HEK293 (cell line): ENCODE measurements at regions not wholly inside any gene's neighbourhood (a gene's known extent, or its start where the extent isn't known, plus 50 kb on each side); places are given as distances from the start of the nearest gene placed in this dataset.

ENCODE experiments used
- CTCF ChIA-PET: fragments of 350-600 bp; formaldehyde crosslinking; extraction: SDS; loops from one replicate; lab custom pipeline; 2021; ENCODE audit warnings: antibody characterized with exemption; lab: Yijun Ruan, JAX
- POLR2A ChIA-PET: fragments of 300-600 bp; formaldehyde crosslinking; extraction: SDS; loops from one replicate; lab custom pipeline; 2020; ENCODE audit warnings: antibody characterized with exemption, inconsistent platforms; lab: Yijun Ruan, JAX
- H3K27ac ChIP-seq: fragments of 200-500 bp; sonication (Bioruptor generic); 2 replicates; pipeline ENCODE4 v1.5.1; 2014; ENCODE audit warnings: low read depth, low read length, control low read depth, inconsistent platforms; ENCODE audit errors: extremely low read depth
- H3K36me3 ChIP-seq, 2 experiments: fragments of 200-500 bp in 1 of 2; sonication (Bioruptor generic) in 1 of 2; 1 replicate in 1 of 2; 2 replicates in 1 of 2; pipeline ENCODE4 v1.5.1; 2014 to 2017; ENCODE audit warnings: inconsistent platforms in 2 of 2, low read length in 2 of 2; ENCODE audit not compliant: control insufficient read depth in 2 of 2, insufficient read depth in 1 of 2
- H3K4me1 ChIP-seq: fragments of 200-500 bp; sonication (Bioruptor generic); 2 replicates; pipeline ENCODE4 v1.5.1; 2014; ENCODE audit warnings: mild to moderate bottlenecking, low read length, inconsistent platforms; ENCODE audit not compliant: control insufficient read depth, insufficient read depth
- H3K4me3 ChIP-seq: 2 replicates; pipeline ENCODE4 v1.5.1; 2011; ENCODE audit warnings: low read depth, mild to moderate bottlenecking, control low read depth, low read length, moderate library complexity
- H3K9me3 ChIP-seq: fragments of 200-500 bp; sonication (Bioruptor generic); 2 replicates; pipeline ENCODE4 v1.5.1; 2014; ENCODE audit warnings: low read depth, low read length, inconsistent platforms; ENCODE audit not compliant: control insufficient read depth, insufficient read depth
- EGR2 ChIP-seq: fragments of 450-650 bp; formaldehyde crosslinking; IDR thresholded peaks from 2 replicates; pipeline ENCODE4 v1.5.1; 2016; ENCODE audit warnings: low read depth, missing biosample characterization, missing genetic modification characterization
- GLI4 ChIP-seq: fragments of 450-650 bp; formaldehyde crosslinking; IDR thresholded peaks from 2 replicates; pipeline ENCODE4 v1.5.1; 2016; ENCODE audit warnings: missing biosample characterization, missing genetic modification characterization
- GLIS2 ChIP-seq: fragments of 450-650 bp; formaldehyde crosslinking; IDR thresholded peaks from 2 replicates; pipeline ENCODE4 v1.5.1; 2016; ENCODE audit warnings: missing biosample characterization, missing genetic modification characterization
- MZF1 ChIP-seq: fragments of 450-650 bp; formaldehyde crosslinking; IDR thresholded peaks from 2 replicates; pipeline ENCODE4 v1.5.1; 2017; ENCODE audit warnings: missing biosample characterization, missing genetic modification characterization, borderline replicate concordance
- PRDM6 ChIP-seq: fragments of 450-650 bp; formaldehyde crosslinking; IDR thresholded peaks from 2 replicates; pipeline ENCODE4 v1.5.1; 2017; ENCODE audit warnings: missing biosample characterization, missing genetic modification characterization
- SETDB1 ChIP-seq: IDR thresholded peaks from one replicate; pipeline ENCODE4 v1.6.1; 2017; ENCODE audit warnings: mild to moderate bottlenecking, low read length, moderate library complexity, mixed read lengths; ENCODE audit not compliant: insufficient read length
- TSHZ1 ChIP-seq: fragments of 450-650 bp; formaldehyde crosslinking; IDR thresholded peaks from 2 replicates; pipeline ENCODE4 v1.5.1; 2016; ENCODE audit warnings: missing biosample characterization, missing genetic modification characterization, borderline replicate concordance
- ZBTB1 ChIP-seq: fragments of 450-650 bp; formaldehyde crosslinking; IDR thresholded peaks from 2 replicates; pipeline ENCODE4 v1.5.1; 2016; ENCODE audit warnings: missing biosample characterization, missing genetic modification characterization
- ZIC2 ChIP-seq: fragments of 450-650 bp; formaldehyde crosslinking; IDR thresholded peaks from 2 replicates; pipeline ENCODE4 v1.5.1; 2016; ENCODE audit warnings: missing biosample characterization, missing genetic modification characterization
- ZNF132 ChIP-seq: fragments of 450-650 bp; formaldehyde crosslinking; IDR thresholded peaks from 2 replicates; pipeline ENCODE4 v1.5.1; 2017; ENCODE audit warnings: missing biosample characterization, missing genetic modification characterization, borderline replicate concordance
- ZNF16 ChIP-seq: fragments of 450-650 bp; formaldehyde crosslinking; IDR thresholded peaks from 2 replicates; pipeline ENCODE4 v1.5.1; 2016; ENCODE audit warnings: low read depth, missing biosample characterization, missing genetic modification characterization
- ZNF266 ChIP-seq: fragments of 450-650 bp; formaldehyde crosslinking; IDR thresholded peaks from 2 replicates; pipeline ENCODE4 v1.5.1; 2016; ENCODE audit warnings: missing biosample characterization, missing genetic modification characterization, low read depth
- ZNF311 ChIP-seq: fragments of 450-650 bp; formaldehyde crosslinking; IDR thresholded peaks from 2 replicates; pipeline ENCODE4 v1.5.1; 2017; ENCODE audit warnings: missing biosample characterization, missing genetic modification characterization, borderline replicate concordance
- ZNF449 ChIP-seq: fragments of 450-650 bp; formaldehyde crosslinking; IDR thresholded peaks from 2 replicates; pipeline ENCODE4 v1.5.1; 2017; ENCODE audit warnings: missing biosample characterization, mild to moderate bottlenecking, missing genetic modification characterization, moderate library complexity
- ZNF48 ChIP-seq: fragments of 450-650 bp; formaldehyde crosslinking; IDR thresholded peaks from 2 replicates; pipeline ENCODE4 v1.5.1; 2016; ENCODE audit warnings: missing biosample characterization, missing genetic modification characterization
- ZNF521 ChIP-seq: fragments of 450-650 bp; formaldehyde crosslinking; IDR thresholded peaks from 2 replicates; pipeline ENCODE4 v1.5.1; 2017; ENCODE audit warnings: missing biosample characterization, mild to moderate bottlenecking, missing genetic modification characterization
- ZNF529 ChIP-seq: fragments of 450-650 bp; formaldehyde crosslinking; IDR thresholded peaks from 2 replicates; pipeline ENCODE4 v1.5.1; 2017; ENCODE audit warnings: missing genetic modification characterization, missing biosample characterization; ENCODE audit not compliant: insufficient replicate concordance
- ZNF548 ChIP-seq: fragments of 450-650 bp; formaldehyde crosslinking; IDR thresholded peaks from 2 replicates; pipeline ENCODE4 v1.5.1; 2016; ENCODE audit warnings: missing biosample characterization, missing genetic modification characterization
- ZNF549 ChIP-seq: fragments of 450-650 bp; IDR thresholded peaks from 2 replicates; pipeline ENCODE4 v1.5.1; 2018; ENCODE audit warnings: missing biosample characterization, missing genetic modification characterization, mild to moderate bottlenecking, inconsistent platforms, moderate library complexity
- ZNF610 ChIP-seq: fragments of 450-650 bp; formaldehyde crosslinking; IDR thresholded peaks from 2 replicates; pipeline ENCODE4 v1.5.1; 2016; ENCODE audit warnings: missing biosample characterization, missing genetic modification characterization, borderline replicate concordance
- ZNF707 ChIP-seq: fragments of 450-650 bp; formaldehyde crosslinking; IDR thresholded peaks from 2 replicates; pipeline ENCODE4 v1.5.1; 2016; ENCODE audit warnings: missing biosample characterization, missing genetic modification characterization
- ZNF792 ChIP-seq: fragments of 450-650 bp; formaldehyde crosslinking; IDR thresholded peaks from 2 replicates; pipeline ENCODE4 v1.5.1; 2016; ENCODE audit warnings: missing biosample characterization, missing genetic modification characterization
- ZNF843 ChIP-seq: fragments of 450-650 bp; formaldehyde crosslinking; IDR thresholded peaks from 2 replicates; pipeline ENCODE4 v1.5.1; 2016; ENCODE audit warnings: missing biosample characterization, missing genetic modification characterization
- ZSCAN4 ChIP-seq: fragments of 450-650 bp; formaldehyde crosslinking; IDR thresholded peaks from 2 replicates; pipeline ENCODE4 v1.5.1; 2017; ENCODE audit warnings: missing biosample characterization, missing genetic modification characterization

GRCh38 chr13:38606699-38607535 lies 80.0 kb upstream of the FREM2 start:
- Histone ChIP-seq H3K4me3 (no peak overlapping the region), H3K9me3 (no peaks in the 10 kb centered on the region), H3K27ac (no peak overlapping the region), H3K36me3 (no peaks in the 10 kb centered on the region), H3K4me1 (no peaks in the 10 kb centered on the region)
- CTCF ChIA-PET = no interaction called here
- POLR2A ChIA-PET = no interaction called here
- no peak for TF ChIP-seq ZSCAN4 (tag by site-specific recombination)
- TF ChIP-seq, all 188 proteins: peak for 0

- H3K9me3 ChIP-seq = no peaks in the 10 kb centered on the region
- ChIA-PET CTCF (interaction anchor here (0.8 kb wide), 1 partner anchor 298 kb away, joined by 3 read pairs; no protein-coding TSS in a partner anchor), POLR2A (no interaction called here)
- no peaks in the 10 kb centered on the region for H3K4me1 ChIP-seq
- no peak overlapping the region for H3K27ac ChIP-seq
- no peak for TF ChIP-seq ZNF311 (tag by site-specific recombination)
- TF ChIP-seq ZNF792 (tag by site-specific recombination) = no peak
- no peak for TF ChIP-seq SETDB1
- no peak for TF ChIP-seq PRDM6 (tag by site-specific recombination)
- TF ChIP-seq GLI4 (tag by site-specific recombination) = no peak
- no peak for TF ChIP-seq ZNF132
- TF ChIP-seq ZNF843 = no peak
- TF ChIP-seq ZNF529 = no peak
- TF ChIP-seq ZNF449 = no peak
- no peak for TF ChIP-seq ZNF548 (tag by site-specific recombination)
- TF ChIP-seq ZNF16 (tag by site-specific recombination) = no peak
- TF ChIP-seq ZNF266 = no peak
- no peak for TF ChIP-seq ZNF707 (tag by site-specific recombination)
- TF ChIP-seq EGR2 (tag by site-specific recombination) = no peak
- no peak for TF ChIP-seq GLIS2 (tag by site-specific recombination)
- no peak overlapping the region for H3K4me3 ChIP-seq
- no peaks in the 10 kb centered on the region for H3K36me3 ChIP-seq
Observed at GRCh38 chr13:38617936-38618335, 68.9 kb upstream of the FREM2 start.

GRCh38 chr13:38618336-38618735 lies 68.5 kb upstream of the FREM2 start:
- H3K36me3 ChIP-seq = no peaks in the 10 kb centered on the region
- no peaks in the 10 kb centered on the region for H3K9me3 ChIP-seq
- no peaks in the 10 kb centered on the region for H3K4me1 ChIP-seq
- POLR2A ChIA-PET = no interaction called here
- no peak overlapping the region for H3K4me3 ChIP-seq
- H3K27ac ChIP-seq = no peak overlapping the region
- CTCF ChIA-PET = interaction anchor here (0.8 kb wide), 2 partner anchors 21 to 298 kb away, joined by 3 read pairs; no protein-coding TSS in a partner anchor
- TF ChIP-seq SETDB1 (no peak), ZBTB1 (tag by site-specific recombination) (no peak), ZIC2 (tag by site-specific recombination) (no peak), ZNF549 (tag by site-specific recombination) (no peak), MZF1 (tag by site-specific recombination) (no peak), ZNF610 (tag by site-specific recombination) (no peak), ZNF521 (tag by site-specific recombination) (no peak), ZNF529 (no peak), ZNF48 (tag by site-specific recombination) (no peak), TSHZ1 (no peak)
